ENCODE measurements at regions not wholly inside any gene's neighbourhood (a gene's known extent, or its start where the extent isn't known, plus 50 kb on each side); places are given as distances from the start of the nearest gene placed in this dataset.

GRCh38 chr10:107831772-107832171 lies 667.3 kb upstream of the SORCS1 start:
- TF ChIP-seq CTCF (conservative IDR thresholded peaks at IDR 0.05; ENCODE audit: low read length) (no peak), EZH2phosphoT487 (IDR thresholded peaks at IDR 0.05; ENCODE audit: borderline replicate concordance) (no peak)

Data from Loucy (cell line).